Lower lobe of right lung (tissue), 2 donors: ENCODE measurements at regions not wholly inside any gene's neighbourhood (a gene's known extent, or its start where the extent isn't known, plus 50 kb on each side); places are given as distances from the start of the nearest gene placed in this dataset.

Experiments used
- ATAC-seq, 2 donors: fragments of 200-7000 bp; cut with Tn5 transposase; one replicate each; pipeline ENCODE4 v1.9.1; 2020 to 2022; ENCODE audit warnings: mild to moderate bottlenecking in 2 of 2, moderate library complexity in 2 of 2
- DNase-seq: peaks from one replicate; pipeline ENCODE4 v3.0.0-alpha.2; 2020
- H3K27ac ChIP-seq: fragments of 200-600 bp; one replicate; pipeline ENCODE4 v1.8.0; 2022
- H3K27me3 ChIP-seq: fragments of 200-600 bp; one replicate; pipeline ENCODE4 v1.8.0; 2022; ENCODE audit warnings: low read depth
- H3K36me3 ChIP-seq: fragments of 200-600 bp; one replicate; pipeline ENCODE4 v1.8.0; 2022; ENCODE audit warnings: mild to moderate bottlenecking
- H3K4me1 ChIP-seq: fragments of 200-600 bp; one replicate; pipeline ENCODE4 v1.8.0; 2022
- H3K4me3 ChIP-seq: fragments of 200-600 bp; one replicate; pipeline ENCODE4 v1.8.0; 2022; ENCODE audit warnings: mild to moderate bottlenecking
- H3K9me3 ChIP-seq: fragments of 200-600 bp; one replicate; pipeline ENCODE4 v1.8.0; 2022
- CTCF ChIP-seq: fragments of 200-600 bp; IDR thresholded peaks from one replicate; pipeline ENCODE4 v1.8.0; 2022; ENCODE audit warnings: antibody characterized with exemption, mild to moderate bottlenecking
- intact Hi-C: fragments of 100-400 bp; cut with DNase I; formaldehyde crosslinking; loops from one replicate; pipeline ENCODE4 v1.11.0; 2022
- donor health status: DM: no; HTN: yes; CAD: no; lungs with severe emphysema.

- intact Hi-C loops: no loop called here
These were observed 139.5 kb upstream of the PRDM9 start for GRCh38 chr5:23367874-23368273.

GRCh38 chr5:23353286-23353685 is 154.1 kb upstream of the PRDM9 start:
- Histone ChIP-seq H3K9me3 (no peaks in the 10 kb centered on the region), H3K36me3 (no peaks in the 10 kb centered on the region), H3K4me1 (no peaks in the 10 kb centered on the region), H3K27ac (no peak overlapping the region), H3K27me3 (no peaks in the 10 kb centered on the region), H3K4me3 (no peak overlapping the region)
- TF ChIP-seq CTCF: no peak
- DNase-seq (no peak), ATAC-seq (no peak)
- intact Hi-C loops: no loop called here

More at GRCh38 chr5:23367874-23368273, 139.5 kb upstream of the PRDM9 start:
- ATAC-seq: no peak
- H3K27me3 ChIP-seq: no peaks in the 10 kb centered on the region
- H3K9me3 ChIP-seq: no peaks in the 10 kb centered on the region
- no peak for TF ChIP-seq CTCF
- H3K4me1 ChIP-seq: no peaks in the 10 kb centered on the region
- H3K4me3 ChIP-seq: no peak overlapping the region
- DNase-seq: no peak
- no peaks in the 10 kb centered on the region for H3K36me3 ChIP-seq
- no peak overlapping the region for H3K27ac ChIP-seq

- Histone ChIP-seq H3K27me3 (no peaks in the 10 kb centered on the region), H3K27ac (no peak overlapping the region), H3K4me3 (no peak overlapping the region), H3K4me1 (no peaks in the 10 kb centered on the region), H3K9me3 (no peaks in the 10 kb centered on the region), H3K36me3 (no peaks in the 10 kb centered on the region)
- no peak for DNase-seq
- no peak for ATAC-seq
- intact Hi-C loops: no loop called here
- TF ChIP-seq CTCF: no peak
These were observed 155.0 kb upstream of the PRDM9 start for GRCh38 chr5:23352446-23352845.

- no peak overlapping the region for H3K4me3 ChIP-seq
- ATAC-seq: no peak
These were observed 164.3 kb upstream of the PRDM9 start for GRCh38 chr5:23343121-23343520.

GRCh38 chr5:23332650-23333251 is 174.7 kb upstream of the PRDM9 start:
- no peak for TF ChIP-seq CTCF
- intact Hi-C loops: no loop called here
- no peaks in the 10 kb centered on the region for H3K36me3 ChIP-seq
- H3K27me3 ChIP-seq: no peaks in the 10 kb centered on the region
- no peak overlapping the region for H3K4me3 ChIP-seq
- no peaks in the 10 kb centered on the region for H3K4me1 ChIP-seq
- ATAC-seq: no peak
- no peaks in the 10 kb centered on the region for H3K9me3 ChIP-seq
- H3K27ac ChIP-seq: no peak overlapping the region
- no peak for DNase-seq

More at GRCh38 chr5:23343121-23343520, 164.3 kb upstream of the PRDM9 start:
- H3K27ac ChIP-seq: no peak overlapping the region
- no peak for TF ChIP-seq CTCF
- H3K4me1 ChIP-seq: no peaks in the 10 kb centered on the region
- no peak for DNase-seq
- intact Hi-C loops: no loop called here
- no peaks in the 10 kb centered on the region for H3K27me3 ChIP-seq
- no peaks in the 10 kb centered on the region for H3K9me3 ChIP-seq
- no peaks in the 10 kb centered on the region for H3K36me3 ChIP-seq
